GM18519 (cell line): ENCODE measurements at regions not wholly inside any gene's neighbourhood (a gene's known extent, or its start where the extent isn't known, plus 50 kb on each side); places are given as distances from the start of the nearest gene placed in this dataset.
"Not testable (repeated sequence)": the region's sequence is repeated elsewhere in the genome, so short reads cannot be mapped to it uniquely, and the experiment has no call there.

Experiments used
- ATAC-seq: cut with Tn5 transposase; IDR thresholded peaks from one replicate; pipeline ENCODE4 v1.9.1; 2021; ENCODE audit warnings: mild to moderate bottlenecking, moderate library complexity; ENCODE audit not compliant: unreplicated experiment, low FRiP score

DNA sequence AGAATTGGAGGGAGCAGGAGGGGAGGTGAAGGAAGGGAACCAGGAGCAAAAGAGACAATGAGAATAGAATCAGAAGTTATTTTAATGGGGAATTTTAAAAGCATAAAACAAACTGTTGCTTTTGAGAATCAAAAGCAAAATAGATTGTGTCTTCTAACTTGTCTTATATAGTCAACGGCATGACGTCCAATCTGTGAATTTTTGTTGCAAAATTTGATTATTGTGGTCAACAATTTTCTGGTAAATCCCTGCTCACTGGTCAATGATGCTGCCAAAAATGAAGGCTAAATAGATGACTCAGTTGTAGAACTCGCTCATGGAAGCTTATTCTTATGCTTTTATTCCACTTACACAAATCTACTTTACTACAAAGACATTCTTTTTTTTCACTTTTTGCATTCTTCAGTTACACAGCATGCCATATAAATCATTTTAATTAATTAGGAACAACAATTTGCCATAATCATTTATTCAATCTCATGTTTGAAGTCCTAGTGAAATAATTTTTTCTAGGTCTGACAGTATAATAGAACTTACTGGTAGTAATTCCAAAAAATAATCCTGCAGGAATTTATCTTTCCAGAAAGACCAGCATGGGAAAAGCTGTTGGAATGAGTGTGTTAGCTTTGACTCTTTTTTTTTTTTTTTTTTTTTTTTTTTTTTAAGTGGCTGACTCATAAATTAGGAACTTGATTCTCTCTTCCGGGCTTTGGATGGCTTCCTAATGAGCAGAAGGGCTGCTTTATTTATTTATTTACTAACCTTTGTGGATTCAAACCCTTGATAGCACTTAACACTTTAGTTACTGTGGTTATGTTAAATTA is 256.9 kb downstream of the SPRY2 start:
- ATAC-seq, result no peak

- ATAC-seq, result no peak
Measured at GRCh38 chr13:80083081-80083852, 257.7 kb downstream of the SPRY2 start.

- ATAC-seq, result no peak
Measured at GRCh38 chr13:80082396-80083080, 258.4 kb downstream of the SPRY2 start.

DNA sequence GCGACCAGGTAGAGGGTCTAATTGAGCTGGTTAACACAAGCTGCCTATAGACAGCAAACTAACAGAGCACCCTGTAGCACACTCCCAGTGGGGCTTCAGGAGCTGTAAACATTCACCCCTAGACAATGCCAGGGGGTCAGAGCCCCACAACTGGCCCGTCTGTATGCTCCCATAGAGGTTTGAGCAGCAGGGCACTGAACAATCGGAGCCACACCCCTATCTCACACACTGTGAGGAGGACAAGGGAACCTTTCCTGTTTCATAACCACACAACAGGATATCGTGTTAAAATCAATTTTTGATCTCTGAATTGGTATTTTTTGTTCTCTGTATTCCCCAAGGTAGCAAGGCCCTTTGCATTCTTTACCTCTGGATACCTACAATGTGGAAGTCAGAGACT is 266.1 kb downstream of the SPRY2 start:
- ATAC-seq, result no peak

DNA sequence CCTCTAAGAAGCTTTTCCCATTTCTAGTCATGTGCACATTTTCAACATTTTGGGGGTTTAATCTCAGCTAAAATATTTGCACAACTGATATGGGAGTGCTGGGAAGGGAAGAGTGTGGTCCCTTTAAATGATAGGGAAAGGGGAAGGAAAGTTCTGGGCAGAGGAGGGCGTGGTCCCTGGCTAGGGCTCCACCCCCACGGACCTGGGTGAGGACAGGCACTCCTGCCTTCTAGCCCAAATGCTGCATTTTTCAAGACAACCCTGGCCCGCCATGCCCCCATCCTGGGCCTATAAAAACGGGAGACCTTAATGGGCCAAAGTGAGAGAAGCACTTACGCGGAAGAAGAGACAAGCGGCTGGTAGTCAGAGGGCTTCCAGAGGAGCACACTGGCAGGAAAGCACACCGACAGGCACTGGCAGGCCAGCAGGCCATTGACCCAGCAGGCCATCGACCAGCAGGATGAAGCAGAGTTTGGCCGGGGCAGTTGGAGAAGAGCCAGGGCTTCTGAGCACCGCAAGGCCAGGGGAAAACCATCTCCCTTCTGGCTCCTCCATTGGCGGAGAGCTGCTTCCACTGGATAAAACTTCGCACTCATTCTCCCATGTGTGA is 266.7 kb downstream of the SPRY2 start:
- ATAC-seq, result no peak

- ATAC-seq, result peak; percentile 70
Measured at GRCh38 chr13:80072231-80072630, 268.7 kb downstream of the SPRY2 start.

GRCh38 chr13:80070024-80070703 is 270.8 kb downstream of the SPRY2 start:
- no peak for ATAC-seq

DNA sequence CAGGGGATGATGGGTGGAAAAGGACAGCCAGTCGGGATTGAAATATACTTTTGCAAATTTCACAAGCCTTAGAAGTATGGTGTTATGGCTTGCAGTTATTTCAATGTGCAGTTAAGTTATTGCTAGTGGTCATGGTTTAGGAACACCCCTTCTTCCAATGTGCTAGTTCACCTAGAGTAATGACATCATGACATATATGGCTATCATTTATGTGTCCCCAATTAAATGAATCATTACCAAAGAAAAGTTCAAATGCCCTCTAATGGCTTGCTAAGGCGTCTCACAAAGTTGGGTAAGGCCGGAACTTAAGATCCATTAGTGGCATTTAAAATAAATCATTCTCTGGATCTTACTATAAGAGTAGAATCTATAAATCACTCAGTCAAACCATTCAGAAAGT is 271.6 kb downstream of the SPRY2 start:
- no peak for ATAC-seq

- ATAC-seq, result no peak
Measured at GRCh38 chr13:80065996-80066395, 274.9 kb downstream of the SPRY2 start.

GRCh38 chr13:80062416-80062815 is 278.5 kb downstream of the SPRY2 start:
- not testable (repeated sequence) for ATAC-seq

DNA sequence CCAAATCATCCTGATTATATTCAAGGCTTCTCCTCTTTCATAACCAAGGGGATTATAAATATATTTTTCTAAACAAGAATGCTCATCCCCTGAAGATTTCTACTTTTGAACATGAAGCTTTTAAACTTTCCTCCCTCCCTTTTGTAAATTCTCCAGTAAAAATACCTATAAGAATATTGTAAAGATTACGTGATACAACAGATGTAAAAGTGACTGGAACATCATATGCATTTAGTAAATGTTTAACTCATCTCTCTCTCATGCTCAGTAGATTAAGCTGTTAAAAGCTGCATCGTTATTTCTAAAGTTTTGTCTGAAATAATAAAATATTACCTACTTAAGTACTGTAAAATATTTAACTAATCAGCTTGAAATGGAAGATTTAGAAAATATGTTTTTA is 281.1 kb downstream of the SPRY2 start:
- ATAC-seq, result no peak

GRCh38 chr13:80058626-80059025 is 282.3 kb downstream of the SPRY2 start:
- ATAC-seq, result no peak

GRCh38 chr13:80055847-80056246 is 285.1 kb downstream of the SPRY2 start:
- no peak for ATAC-seq

- ATAC-seq, result no peak
Measured at GRCh38 chr13:80054806-80055205, 286.1 kb downstream of the SPRY2 start.

DNA sequence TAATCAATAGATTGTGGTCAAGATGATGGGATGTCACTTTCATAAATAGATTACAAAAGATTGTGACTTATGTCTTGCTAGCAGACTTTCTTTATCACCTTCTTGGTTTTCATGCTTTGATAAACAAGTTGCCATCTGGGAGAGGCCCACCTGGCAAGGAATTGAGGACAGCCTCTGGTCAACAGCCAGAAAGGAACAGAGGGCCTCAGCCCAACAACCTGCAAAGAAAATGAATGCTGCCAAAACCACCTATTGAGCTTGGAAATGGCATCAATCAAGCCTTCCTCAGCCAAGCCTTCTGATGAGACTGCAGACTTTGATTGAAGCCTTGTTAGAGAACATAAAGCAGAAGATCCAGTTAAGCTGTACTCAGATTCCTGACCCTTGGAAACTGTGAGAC is 288.6 kb downstream of the SPRY2 start:
- no peak for ATAC-seq

GRCh38 chr13:80050252-80050651 is 290.7 kb downstream of the SPRY2 start:
- ATAC-seq, result no peak

DNA sequence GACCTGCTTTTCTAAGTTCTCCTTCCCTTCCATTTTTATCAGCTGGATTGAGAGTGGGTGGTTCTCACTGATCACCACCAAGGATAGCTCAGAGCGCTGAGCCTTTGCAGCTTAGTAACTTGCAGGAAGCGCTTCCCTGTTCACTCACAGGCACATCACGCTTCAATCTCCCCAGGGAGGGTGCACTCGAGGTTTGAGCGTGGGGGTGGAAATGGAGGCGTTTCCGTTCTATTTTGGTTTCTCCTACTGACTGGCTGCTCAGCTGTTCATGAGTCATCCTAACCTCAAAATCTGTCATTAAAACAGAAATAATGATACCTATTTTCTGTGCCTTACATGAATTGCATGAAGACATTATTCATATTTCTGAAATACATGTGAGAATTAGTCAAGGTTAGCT is 292.1 kb downstream of the SPRY2 start:
- ATAC-seq, result peak; percentile 93

DNA sequence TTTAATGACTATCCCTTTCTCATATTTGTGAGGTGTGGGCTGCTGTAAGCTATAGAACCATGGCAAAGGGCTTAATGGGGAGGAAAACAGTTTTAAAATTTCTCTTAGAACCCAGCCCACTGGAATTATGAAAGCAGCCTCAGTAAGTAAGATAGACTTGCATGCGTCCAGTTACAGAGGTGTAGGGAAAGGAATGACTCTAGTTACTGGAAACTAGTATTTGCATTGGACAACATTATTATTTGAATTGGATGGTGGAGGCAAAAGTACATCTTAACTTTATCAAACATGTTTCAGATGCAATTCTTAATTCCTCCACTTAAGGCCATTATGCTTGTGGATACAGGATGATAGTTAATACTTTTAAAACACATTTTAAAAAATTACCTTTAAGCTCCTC is 292.9 kb downstream of the SPRY2 start:
- no peak for ATAC-seq

GRCh38 chr13:80047406-80047805 is 293.5 kb downstream of the SPRY2 start:
- no peak for ATAC-seq

GRCh38 chr13:80040981-80041317 is 300.0 kb downstream of the SPRY2 start:
- ATAC-seq, result no peak
